AG09319 (cell line): ENCODE measurements at regions not wholly inside any gene's neighbourhood (a gene's known extent, or its start where the extent isn't known, plus 50 kb on each side); places are given as distances from the start of the nearest gene placed in this dataset.
A peak's percentile ranks its signal among the peaks of the same experiment; 100 is the strongest.

Source experiments
- DNase-seq: peaks from one replicate; pipeline ENCODE4 v3.0.0-alpha.2; 2010; ENCODE audit warnings: low read depth; ENCODE audit errors: extremely low read depth
- CTCF ChIP-seq: IDR thresholded peaks from 2 replicates; pipeline ENCODE4 v1.5.1; 2011; ENCODE audit warnings: low read depth, mild to moderate bottlenecking, inconsistent platforms, low read length, moderate library complexity

- DNase-seq: peak; percentile 8
- TF ChIP-seq CTCF: no peak
Measured at GRCh38 chr4:43411226-43411625, 518.7 kb downstream of the GRXCR1 start.

- no peak for TF ChIP-seq CTCF
- no peak for DNase-seq
Measured at GRCh38 chr4:43423276-43423675, 530.8 kb downstream of the GRXCR1 start.

- DNase-seq: no peak
- TF ChIP-seq CTCF: no peak
Measured at GRCh38 chr4:43425206-43425605, 532.7 kb downstream of the GRXCR1 start.

GRCh38 chr4:43435291-43435690 is 542.8 kb downstream of the GRXCR1 start:
- no peak for TF ChIP-seq CTCF
- DNase-seq: no peak

GRCh38 chr4:43452948-43453347 is 560.4 kb downstream of the GRXCR1 start:
- TF ChIP-seq CTCF: no peak
- no peak for DNase-seq

- no peak for TF ChIP-seq CTCF
Measured at GRCh38 chr4:43456383-43456782, 563.9 kb downstream of the GRXCR1 start.

GRCh38 chr4:43457866-43458265 is 565.4 kb downstream of the GRXCR1 start:
- no peak for TF ChIP-seq CTCF
- no peak for DNase-seq

More at GRCh38 chr4:43456383-43456782, 563.9 kb downstream of the GRXCR1 start:
- peak; percentile 16 for DNase-seq

GRCh38 chr4:43458293-43458692 is 565.8 kb downstream of the GRXCR1 start:
- no peak for DNase-seq

More at GRCh38 chr4:43458293-43458692, 565.8 kb downstream of the GRXCR1 start:
- TF ChIP-seq CTCF: no peak
